HG02973 (cell line): ENCODE measurements at regions not wholly inside any gene's neighbourhood (a gene's known extent, or its start where the extent isn't known, plus 50 kb on each side); places are given as distances from the start of the nearest gene placed in this dataset.

ENCODE experiments used
- ATAC-seq: cut with Tn5 transposase; IDR thresholded peaks from one replicate; pipeline ENCODE4 v1.9.1; 2021; ENCODE audit warnings: moderate library complexity; ENCODE audit not compliant: unreplicated experiment

- no peak for ATAC-seq
Observed at GRCh38 chr2:121955426-121955825, 200.0 kb downstream of the TSN start.

- ATAC-seq = no peak
Observed at GRCh38 chr2:121955872-121956271, 200.4 kb downstream of the TSN start.

- no peak for ATAC-seq
Observed at GRCh38 chr2:121960251-121960650, 204.8 kb downstream of the TSN start.

- no peak for ATAC-seq
Observed at GRCh38 chr2:121961761-121962160, 206.3 kb downstream of the TSN start.

GRCh38 chr2:121965661-121966060 lies 210.2 kb downstream of the TSN start:
- no peak for ATAC-seq

GRCh38 chr2:121966663-121967062 lies 211.2 kb downstream of the TSN start:
- no peak for ATAC-seq

GRCh38 chr2:121969166-121969565 lies 213.7 kb downstream of the TSN start:
- no peak for ATAC-seq

GRCh38 chr2:121969766-121970639 lies 214.6 kb downstream of the TSN start:
- no peak for ATAC-seq

- ATAC-seq = no peak
Observed at GRCh38 chr2:121972203-121972602, 216.8 kb downstream of the TSN start.

- peak; percentile 92 for ATAC-seq
Observed at GRCh38 chr2:121974897-121975661, 219.6 kb downstream of the TSN start.

GRCh38 chr2:121976926-121977325 lies 221.5 kb downstream of the TSN start:
- no peak for ATAC-seq

- ATAC-seq = no peak
Observed at GRCh38 chr2:121977326-121977725, 221.9 kb downstream of the TSN start.

GRCh38 chr2:121992700-121993099 lies 237.2 kb downstream of the TSN start:
- ATAC-seq = no peak

GRCh38 chr2:121993682-121994081 lies 238.2 kb downstream of the TSN start:
- no peak for ATAC-seq

- ATAC-seq = no peak
Observed at GRCh38 chr2:121994238-121995206, 239.1 kb downstream of the TSN start.

GRCh38 chr2:121998751-121999150 lies 243.3 kb downstream of the TSN start:
- no peak for ATAC-seq

GRCh38 chr2:121999264-121999663 lies 243.8 kb downstream of the TSN start:
- no peak for ATAC-seq

- ATAC-seq = no peak
Observed at GRCh38 chr2:122000556-122001340, 245.3 kb downstream of the TSN start.

GRCh38 chr2:122001441-122001874 lies 246.0 kb downstream of the TSN start:
- ATAC-seq = no peak
